CD4-positive, alpha-beta memory T cell (primary cell): ENCODE measurements at regions not wholly inside any gene's neighbourhood (a gene's known extent, or its start where the extent isn't known, plus 50 kb on each side); places are given as distances from the start of the nearest gene placed in this dataset.
"Not testable (repeated sequence)": the region's sequence is repeated elsewhere in the genome, so short reads cannot be mapped to it uniquely, and the experiment has no call there.

ENCODE experiments used
- CTCF ChIA-PET: fragments of 350-600 bp; sonication (Branson Sonifier 250); formaldehyde crosslinking; loops from one replicate; lab custom pipeline; 2021; ENCODE audit warnings: inconsistent platforms; ENCODE audit not compliant: partially characterized antibody; lab: Charles Lee
- POLR2A ChIA-PET: fragments of 350-600 bp; sonication (Branson Sonifier 250); formaldehyde crosslinking; loops from one replicate; lab custom pipeline; 2021; ENCODE audit not compliant: partially characterized antibody; lab: Charles Lee
- DNase-seq, 5 donors: peaks; one replicate each; pipeline versions ENCODE4 v3.0.0 to v3.0.0-alpha.2; 2020 to 2022; ENCODE audit warnings: mixed read lengths in 1 of 5
- H3K27ac ChIP-seq: one replicate; pipeline ENCODE4 v1.7.0; 2013; ENCODE audit warnings: low read depth, low read length
- H3K27me3 ChIP-seq: 2 replicates; pipeline ENCODE4 v1.7.0; 2013; ENCODE audit warnings: mild to moderate bottlenecking, low read length, moderate library complexity; ENCODE audit not compliant: insufficient read depth
- H3K36me3 ChIP-seq: 2 replicates; pipeline ENCODE4 v1.7.0; 2013; ENCODE audit warnings: mild to moderate bottlenecking, low read length, moderate library complexity; ENCODE audit not compliant: insufficient read depth
- H3K4me1 ChIP-seq: 2 replicates; pipeline ENCODE4 v1.7.0; 2013; ENCODE audit warnings: mild to moderate bottlenecking, low read length, moderate library complexity; ENCODE audit not compliant: insufficient read depth
- H3K4me3 ChIP-seq, 2 donors: one replicate each; pipeline ENCODE4 v1.7.0; 2013; ENCODE audit warnings: low read length in 2 of 2, mild to moderate bottlenecking in 1 of 2
- H3K9me3 ChIP-seq, 2 donors: one replicate each; pipeline ENCODE4 v1.7.0; 2013; ENCODE audit warnings: low read length in 2 of 2, control low read depth in 1 of 2; ENCODE audit not compliant: control insufficient read depth in 1 of 2
- H3K27ac Mint-ChIP-seq, 7 donors: one replicate each; pipeline ENCODE4 v1.8.0; 2020 to 2021; ENCODE audit warnings: mixed read lengths in 7 of 7, mild to moderate bottlenecking in 6 of 7, inconsistent platforms in 3 of 7, moderate library complexity in 3 of 7
- H3K27me3 Mint-ChIP-seq, 2 donors: one replicate each; pipeline ENCODE4 v1.8.0; 2020 to 2021; ENCODE audit warnings: mixed read lengths in 2 of 2
- H3K36me3 Mint-ChIP-seq, 2 donors: one replicate each; pipeline ENCODE4 v1.8.0; 2020 to 2021; ENCODE audit warnings: mixed read lengths in 2 of 2, inconsistent platforms in 1 of 2, mild to moderate bottlenecking in 1 of 2
- H3K4me1 Mint-ChIP-seq, 4 donors: one replicate each; pipeline ENCODE4 v1.8.0; 2020 to 2021; ENCODE audit warnings: mixed read lengths in 4 of 4, mild to moderate bottlenecking in 1 of 4
- H3K4me3 Mint-ChIP-seq, 8 donors: one replicate each; pipeline ENCODE4 v1.8.0; 2020 to 2021; ENCODE audit warnings: mixed read lengths in 8 of 8, mild to moderate bottlenecking in 7 of 8, moderate library complexity in 6 of 8, inconsistent platforms in 3 of 8
- H3K9me3 Mint-ChIP-seq, 8 donors: one replicate each; pipeline ENCODE4 v1.8.0; 2020 to 2021; ENCODE audit warnings: mixed read lengths in 8 of 8, mild to moderate bottlenecking in 5 of 8, inconsistent platforms in 3 of 8, moderate library complexity in 1 of 8
- intact Hi-C: fragments of 100-400 bp; cut with micrococcal nuclease; formaldehyde crosslinking; loops from one replicate; pipeline ENCODE4 v1.15.1; 2023

- Histone ChIP-seq H3K36me3 (no peaks in the 10 kb centered on the region), H3K4me3 (no peak overlapping the region), H3K4me1 (no peaks in the 10 kb centered on the region), H3K27me3 (no peaks in the 10 kb centered on the region), H3K27ac (no peak overlapping the region), H3K9me3 (no peaks in the 10 kb centered on the region)
- Mint-ChIP-seq H3K27ac (no peak overlapping the region), H3K4me1 (no peaks in the 10 kb centered on the region), H3K36me3 (peaks cover 8 to 34% of the 10 kb centered on the region in 2 donors), H3K27me3 (peaks cover 0 to 3% of the 10 kb centered on the region in 2 donors), H3K9me3 (peaks cover 2 to 33% (median 21%) of the 10 kb centered on the region in 8 donors), H3K4me3 (no peak overlapping the region)
- intact Hi-C loops, result no loop called here
- DNase-seq, result no peak
- POLR2A ChIA-PET, result no interaction called here
- CTCF ChIA-PET, result no interaction called here
Observed at GRCh38 chr1:183753464-183753891, 51.4 kb upstream of the RGL1 start.

- Histone ChIP-seq H3K9me3 (no peaks in the 10 kb centered on the region), H3K4me3 (no peak overlapping the region), H3K27ac (no peak overlapping the region), H3K27me3 (no peaks in the 10 kb centered on the region), H3K36me3 (no peaks in the 10 kb centered on the region), H3K4me1 (no peaks in the 10 kb centered on the region)
- H3K36me3 Mint-ChIP-seq, result peaks cover 3 to 8% of the 10 kb centered on the region in 2 donors
- no peak for DNase-seq
- H3K27ac Mint-ChIP-seq, result no peak overlapping the region
- intact Hi-C loops, result no loop called here
- ChIA-PET CTCF (interaction anchor here (1.0 to 1.3 kb wide), 2 partner anchors 10 to 13 kb away, joined by 3 to 4 read pairs; no protein-coding TSS in a partner anchor), POLR2A (no interaction called here)
- H3K27me3 Mint-ChIP-seq, result no peaks in the 10 kb centered on the region
- no peak overlapping the region for H3K4me3 Mint-ChIP-seq
- H3K9me3 Mint-ChIP-seq, result peaks cover 0 to 22% (median 5%) of the 10 kb centered on the region in 8 donors
- H3K4me1 Mint-ChIP-seq, result peaks cover 0 to 3% (median under 1%) of the 10 kb centered on the region in 4 donors
Observed at GRCh38 chr1:183744132-183744913, 60.6 kb upstream of the RGL1 start.

GRCh38 chr1:183742355-183742754, 62.6 kb upstream of the RGL1 start:
- H3K36me3 ChIP-seq, result no peaks in the 10 kb centered on the region
- no peaks in the 10 kb centered on the region for H3K9me3 ChIP-seq
- POLR2A ChIA-PET, result no interaction called here
- no peak overlapping the region for H3K4me3 ChIP-seq
- no peaks in the 10 kb centered on the region for H3K4me1 ChIP-seq
- CTCF ChIA-PET, result interaction anchor here (1.5 kb wide), 1 partner anchor 174 kb away, joined by 3 read pairs; no protein-coding TSS in a partner anchor
- Mint-ChIP-seq H3K36me3 (peaks cover 3 to 8% of the 10 kb centered on the region in 2 donors), H3K27ac (no peak overlapping the region), H3K4me1 (peaks cover 0 to 3% (median under 1%) of the 10 kb centered on the region in 4 donors), H3K4me3 (no peak overlapping the region), H3K27me3 (no peaks in the 10 kb centered on the region), H3K9me3 (peaks cover 0 to 14% (median 3%) of the 10 kb centered on the region in 8 donors)
- H3K27ac ChIP-seq, result no peak overlapping the region
- no peaks in the 10 kb centered on the region for H3K27me3 ChIP-seq
- intact Hi-C loops, result no loop called here
- DNase-seq, result no peak

GRCh38 chr1:183739741-183740271, 65.1 kb upstream of the RGL1 start:
- Mint-ChIP-seq H3K36me3 (peaks cover 3 to 8% of the 10 kb centered on the region in 2 donors), H3K4me3 (no peak overlapping the region), H3K9me3 (peaks cover 0 to 14% (median 3%) of the 10 kb centered on the region in 8 donors), H3K27ac (no peak overlapping the region), H3K27me3 (no peaks in the 10 kb centered on the region), H3K4me1 (peaks cover 0 to 2% (median 0%) of the 10 kb centered on the region in 4 donors)
- intact Hi-C loops, result loop anchor here (1.0 kb wide), 1 partner anchor 176 kb away; no protein-coding TSS in a partner anchor
- Histone ChIP-seq H3K36me3 (no peaks in the 10 kb centered on the region), H3K27me3 (no peaks in the 10 kb centered on the region), H3K4me1 (no peaks in the 10 kb centered on the region), H3K4me3 (no peak overlapping the region), H3K9me3 (no peaks in the 10 kb centered on the region), H3K27ac (no peak overlapping the region)
- ChIA-PET POLR2A (no interaction called here), CTCF (interaction anchor here (2.4 kb wide), 1 partner anchor 176 kb away, joined by 14 read pairs; no protein-coding TSS in a partner anchor)
- DNase-seq, result no peak

GRCh38 chr1:183739082-183739481, 65.8 kb upstream of the RGL1 start:
- CTCF ChIA-PET, result interaction anchor here (2.4 kb wide), 1 partner anchor 177 kb away, joined by 14 read pairs; no protein-coding TSS in a partner anchor
- intact Hi-C loops, result loop anchor here (1.0 kb wide), 1 partner anchor 177 kb away; no protein-coding TSS in a partner anchor

GRCh38 chr1:183737916-183738315, 67.0 kb upstream of the RGL1 start:
- H3K9me3 ChIP-seq, intact Hi-C loops, H3K27ac Mint-ChIP-seq, H3K4me3 Mint-ChIP-seq, H3K27me3 ChIP-seq, H3K27me3 Mint-ChIP-seq, H3K4me3 ChIP-seq, H3K36me3 ChIP-seq, H3K9me3 Mint-ChIP-seq, H3K36me3 Mint-ChIP-seq, H3K27ac ChIP-seq, H3K4me1 Mint-ChIP-seq, POLR2A ChIA-PET, DNase-seq, H3K4me1 ChIP-seq: not testable (repeated sequence)
- CTCF ChIA-PET, result interaction anchor here (0.9 to 2.4 kb wide), 2 partner anchors 41 to 178 kb away, joined by 3 to 14 read pairs; no protein-coding TSS in a partner anchor

More at GRCh38 chr1:183739082-183739481, 65.8 kb upstream of the RGL1 start:
- Histone ChIP-seq H3K4me1 (no peaks in the 10 kb centered on the region), H3K36me3 (no peaks in the 10 kb centered on the region), H3K9me3 (no peaks in the 10 kb centered on the region), H3K4me3 (no peak overlapping the region), H3K27me3 (no peaks in the 10 kb centered on the region), H3K27ac (no peak overlapping the region)
- H3K9me3 Mint-ChIP-seq, result peaks cover 0 to 14% (median 3%) of the 10 kb centered on the region in 8 donors
- POLR2A ChIA-PET, result no interaction called here
- no peak overlapping the region for H3K27ac Mint-ChIP-seq
- H3K4me1 Mint-ChIP-seq, result no peaks in the 10 kb centered on the region
- H3K27me3 Mint-ChIP-seq, result no peaks in the 10 kb centered on the region
- no peak for DNase-seq
- no peak overlapping the region for H3K4me3 Mint-ChIP-seq
- H3K36me3 Mint-ChIP-seq, result peaks cover 3 to 7% of the 10 kb centered on the region in 2 donors

- ChIA-PET CTCF (interaction anchor here (1.2 kb wide), 1 partner anchor 180 kb away, joined by 5 read pairs; no protein-coding TSS in a partner anchor), POLR2A (no interaction called here)
- Mint-ChIP-seq H3K27me3 (no peaks in the 10 kb centered on the region), H3K36me3 (no peaks in the 10 kb centered on the region), H3K9me3 (no peaks in the 10 kb centered on the region), H3K4me3 (no peak overlapping the region), H3K4me1 (no peaks in the 10 kb centered on the region), H3K27ac (no peak overlapping the region)
- no peak for DNase-seq
- no peak overlapping the region for H3K4me3 ChIP-seq
- H3K27ac ChIP-seq, result no peak overlapping the region
- H3K36me3 ChIP-seq, result no peaks in the 10 kb centered on the region
- intact Hi-C loops, result no loop called here
- no peaks in the 10 kb centered on the region for H3K27me3 ChIP-seq
- H3K4me1 ChIP-seq, result no peaks in the 10 kb centered on the region
- H3K9me3 ChIP-seq, result no peaks in the 10 kb centered on the region
Observed at GRCh38 chr1:183736343-183736742, 68.6 kb upstream of the RGL1 start.
